ENCODE measurements at regions not wholly inside any gene's neighbourhood (a gene's known extent, or its start where the extent isn't known, plus 50 kb on each side); places are given as distances from the start of the nearest gene placed in this dataset.
A peak's percentile ranks its signal among the peaks of the same experiment; 100 is the strongest.

GRCh38 chr1:204736836-204737235 lies 51.3 kb upstream of the LRRN2 start:
- no peak for DNase-seq (ENCODE audit: low spot score)

GRCh38 chr1:204738506-204738905 lies 53.0 kb upstream of the LRRN2 start:
- DNase-seq (ENCODE audit: low spot score), result no peak

GRCh38 chr1:204740354-204740753 lies 54.8 kb upstream of the LRRN2 start:
- no peak for DNase-seq (ENCODE audit: low spot score)

DNA sequence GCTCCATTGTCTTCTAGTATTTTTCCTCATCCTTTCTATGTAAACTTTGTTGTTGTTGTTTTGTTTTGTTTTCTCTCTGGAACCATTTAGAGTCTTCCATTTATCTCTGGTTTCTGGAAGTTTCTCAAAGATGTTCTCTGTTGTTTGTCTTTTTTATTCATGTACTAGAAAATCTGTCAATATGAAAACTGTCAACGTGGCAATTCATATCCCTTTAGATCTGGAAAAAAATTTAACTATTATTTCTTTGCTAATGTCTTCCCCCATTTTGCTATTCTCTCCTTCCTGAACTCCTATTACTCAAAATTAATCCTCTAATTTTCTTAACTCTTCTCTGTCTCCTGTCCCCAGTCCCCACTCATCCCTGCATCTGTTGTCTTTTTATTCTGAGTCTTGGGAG lies 55.9 kb upstream of the LRRN2 start:
- DNase-seq (ENCODE audit: low spot score), result no peak

- DNase-seq (ENCODE audit: low spot score), result no peak
These were observed 57.2 kb upstream of the LRRN2 start for GRCh38 chr1:204742676-204743251.

- DNase-seq (ENCODE audit: low spot score), result no peak
These were observed 58.7 kb upstream of the LRRN2 start for GRCh38 chr1:204744107-204744779.

- DNase-seq (ENCODE audit: low spot score), result peak; percentile 26
These were observed 61.4 kb upstream of the LRRN2 start for GRCh38 chr1:204746838-204747442.

GRCh38 chr1:204751480-204751879 lies 65.9 kb upstream of the LRRN2 start:
- DNase-seq (ENCODE audit: low spot score), result no peak

- DNase-seq (ENCODE audit: low spot score), result peak; percentile 49
These were observed 66.5 kb upstream of the LRRN2 start for GRCh38 chr1:204751883-204752687.

- DNase-seq (ENCODE audit: low spot score), result no peak
These were observed 67.1 kb upstream of the LRRN2 start for GRCh38 chr1:204752688-204753040.

DNA sequence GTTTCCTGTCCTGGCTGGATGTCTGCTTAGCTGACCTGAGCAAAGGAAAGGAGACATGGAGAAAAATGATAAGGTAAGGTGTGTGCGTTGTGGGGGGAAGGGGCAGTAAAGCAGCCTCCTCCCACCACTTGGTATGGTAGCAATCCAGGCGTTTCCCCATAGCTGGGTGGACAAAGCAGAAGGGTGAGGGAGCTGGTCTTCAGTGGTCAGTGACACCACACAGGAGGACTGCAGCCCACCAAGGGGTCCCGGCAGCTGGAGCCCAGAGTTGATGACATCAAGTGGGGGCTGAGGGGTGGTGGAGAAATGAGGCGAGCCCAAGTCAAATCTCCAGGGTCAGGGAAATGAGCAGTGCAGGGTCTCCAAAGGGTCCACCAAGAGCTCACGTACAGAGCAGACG lies 69.3 kb upstream of the LRRN2 start:
- DNase-seq (ENCODE audit: low spot score), result no peak

DNA sequence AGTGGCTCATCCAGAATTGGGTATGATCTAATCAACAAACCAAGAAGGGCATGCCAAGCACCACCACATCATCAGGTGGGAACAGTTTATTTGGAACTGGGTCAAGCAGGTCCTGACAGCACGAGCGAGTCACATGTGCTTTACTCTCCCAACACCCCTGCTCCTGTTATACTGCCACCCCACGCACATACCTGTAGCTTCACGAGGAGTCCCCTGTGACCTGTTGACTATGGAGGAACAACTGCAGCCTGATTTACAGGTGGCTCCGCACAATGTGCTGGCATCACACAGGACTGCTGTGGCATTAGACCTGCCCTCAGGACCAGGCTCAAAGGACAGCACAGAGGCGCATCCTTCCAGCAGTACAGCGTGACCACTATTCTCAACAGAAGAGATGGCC lies 70.8 kb upstream of the LRRN2 start:
- no peak for DNase-seq (ENCODE audit: low spot score)

- DNase-seq (ENCODE audit: low spot score), result no peak
These were observed 71.3 kb upstream of the LRRN2 start for GRCh38 chr1:204756811-204757210.

- DNase-seq (ENCODE audit: low spot score), result no peak
These were observed 73.1 kb upstream of the LRRN2 start for GRCh38 chr1:204758601-204759000.

DNA sequence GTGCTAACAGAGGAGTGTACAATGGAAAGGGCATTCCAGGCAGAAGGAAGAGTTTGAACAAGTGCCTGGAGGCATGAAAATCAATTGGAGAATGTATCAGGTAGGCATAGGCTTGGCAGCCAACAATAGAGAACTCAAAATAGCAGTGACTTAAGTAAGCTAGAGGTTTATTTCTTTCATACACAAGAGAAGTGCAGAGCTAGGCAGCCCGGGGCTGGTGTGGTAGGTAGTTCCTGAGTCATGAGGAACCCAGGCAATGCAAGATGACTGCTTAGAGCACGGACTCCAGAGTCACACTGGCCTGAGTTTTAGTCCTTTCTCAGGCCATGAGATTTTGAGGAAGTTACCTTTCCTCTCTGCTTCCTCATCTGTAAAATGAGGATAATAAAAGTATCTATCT lies 74.8 kb upstream of the LRRN2 start:
- DNase-seq (ENCODE audit: low spot score), result no peak

DNA sequence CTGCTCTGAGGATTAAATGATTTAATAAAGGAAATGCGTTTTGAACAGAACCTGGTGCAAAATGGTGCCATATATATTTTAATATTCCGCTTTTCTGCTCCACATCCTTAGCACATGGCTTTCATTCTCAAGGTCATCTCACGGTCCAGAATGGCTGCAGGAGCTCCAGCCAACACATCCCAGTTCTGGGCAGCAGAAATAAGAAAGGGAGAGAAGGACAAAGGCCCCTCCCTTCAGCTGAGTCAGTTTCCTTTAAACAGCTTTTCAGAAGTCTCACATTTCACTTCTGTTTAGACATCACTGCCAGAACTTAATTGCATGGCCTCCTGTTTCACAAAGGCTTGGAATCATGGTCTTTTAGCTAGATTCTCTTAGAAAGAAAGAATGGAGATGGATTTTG lies 75.2 kb upstream of the LRRN2 start:
- DNase-seq (ENCODE audit: low spot score), result peak; percentile 21

DNA sequence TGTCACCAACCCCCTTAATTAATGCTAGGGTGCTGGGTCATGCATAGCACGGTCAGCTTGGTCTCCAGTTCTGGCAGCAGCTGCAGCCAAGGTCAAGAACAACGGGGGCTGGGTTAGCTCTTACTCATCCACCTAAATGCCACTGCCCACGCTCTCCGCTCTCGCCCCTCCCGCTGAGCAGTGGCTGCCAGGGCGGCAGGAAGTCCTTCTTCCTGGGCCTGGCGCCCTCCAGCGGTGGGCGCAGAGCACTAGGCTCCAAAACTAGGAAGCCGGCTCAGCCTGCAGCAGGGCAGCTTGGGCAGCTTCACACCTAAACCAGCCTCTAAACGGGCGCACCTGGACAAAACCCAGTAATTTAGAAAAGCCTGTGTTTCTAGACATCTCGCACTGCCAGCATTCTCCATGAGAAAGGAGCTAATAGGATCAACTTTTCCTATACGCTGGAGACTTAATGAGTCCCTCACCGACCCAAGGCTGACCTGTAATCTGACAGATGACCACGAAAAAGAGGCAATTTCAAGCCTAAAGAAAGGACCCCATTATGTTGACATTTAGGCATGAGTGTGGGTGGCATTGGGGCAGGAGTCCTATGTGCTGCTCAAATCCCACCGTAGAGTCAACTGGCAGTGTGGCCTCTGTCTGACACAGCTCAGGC lies 78.4 kb upstream of the LRRN2 start:
- peak; percentile 86 for DNase-seq (ENCODE audit: low spot score)

- DNase-seq (ENCODE audit: low spot score), result no peak
These were observed 84.5 kb upstream of the LRRN2 start for GRCh38 chr1:204769997-204770396.

DNA sequence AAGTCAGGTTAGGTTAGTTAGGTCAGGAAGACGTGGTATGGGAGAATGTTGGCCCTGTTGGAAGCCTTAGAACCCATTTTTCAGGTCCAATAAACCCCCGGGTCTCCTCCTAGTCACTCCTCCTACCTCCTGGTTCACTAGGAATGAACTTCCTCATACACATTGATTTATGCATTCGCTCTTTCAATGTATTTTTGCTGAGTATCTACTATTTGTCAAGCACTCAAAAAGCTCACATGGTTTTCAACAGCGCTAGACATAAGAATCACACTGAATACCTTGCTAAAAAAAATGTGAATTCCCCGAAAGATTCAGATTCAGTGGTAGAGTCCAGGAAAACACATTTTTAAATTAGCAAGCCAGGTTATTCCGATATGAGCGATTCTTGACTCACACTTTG lies 85.8 kb upstream of the LRRN2 start:
- DNase-seq (ENCODE audit: low spot score), result no peak

DNA sequence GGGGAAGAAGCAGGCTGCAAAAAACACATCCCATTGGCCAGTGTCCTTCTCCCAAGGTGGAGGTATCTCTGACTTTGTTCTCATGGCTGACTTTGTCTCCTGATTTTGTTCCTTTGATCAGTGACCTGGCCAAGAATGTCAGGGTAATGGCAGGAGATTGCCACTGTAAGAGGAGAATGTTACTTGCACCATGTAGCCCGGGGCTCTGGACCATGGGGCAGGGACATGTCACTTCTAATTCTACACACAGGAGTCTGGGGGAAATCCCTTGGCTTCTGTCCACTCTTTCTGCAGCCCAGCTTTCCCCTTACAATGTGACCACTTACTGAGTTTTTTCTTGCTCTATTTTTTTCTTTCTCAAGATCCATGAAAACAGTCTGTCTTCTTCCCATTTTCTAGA lies 87.7 kb upstream of the LRRN2 start:
- DNase-seq (ENCODE audit: low spot score), result no peak

GRCh38 chr1:204775546-204775945 lies 90.0 kb upstream of the LRRN2 start:
- DNase-seq (ENCODE audit: low spot score), result no peak

- no peak for DNase-seq (ENCODE audit: low spot score)
These were observed 92.1 kb upstream of the LRRN2 start for GRCh38 chr1:204777591-204777990.
